ENCODE measurements at regions not wholly inside any gene's neighbourhood (a gene's known extent, or its start where the extent isn't known, plus 50 kb on each side); places are given as distances from the start of the nearest gene placed in this dataset.

DNA sequence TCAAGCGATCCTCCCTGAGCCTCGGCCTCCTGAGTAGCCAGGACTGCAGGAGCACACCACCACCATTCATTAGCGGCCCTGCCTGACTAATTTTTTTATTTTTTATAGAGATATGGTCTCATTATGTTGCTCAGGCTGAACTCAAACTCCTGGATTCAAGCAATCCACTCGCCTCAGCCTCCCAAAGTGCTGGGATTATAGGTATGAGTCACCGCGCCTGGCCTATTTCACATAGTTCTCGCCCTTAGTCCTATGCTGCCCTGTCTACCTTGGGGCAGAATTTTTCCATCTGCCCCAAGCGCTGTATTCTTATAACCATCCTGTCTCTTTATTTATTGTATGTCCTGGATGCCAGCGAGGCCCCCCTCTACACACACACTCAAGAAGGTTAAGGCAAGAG is 50.9 kb upstream of the BCL2L14 start:
- TF ChIP-seq, protein P1, sequence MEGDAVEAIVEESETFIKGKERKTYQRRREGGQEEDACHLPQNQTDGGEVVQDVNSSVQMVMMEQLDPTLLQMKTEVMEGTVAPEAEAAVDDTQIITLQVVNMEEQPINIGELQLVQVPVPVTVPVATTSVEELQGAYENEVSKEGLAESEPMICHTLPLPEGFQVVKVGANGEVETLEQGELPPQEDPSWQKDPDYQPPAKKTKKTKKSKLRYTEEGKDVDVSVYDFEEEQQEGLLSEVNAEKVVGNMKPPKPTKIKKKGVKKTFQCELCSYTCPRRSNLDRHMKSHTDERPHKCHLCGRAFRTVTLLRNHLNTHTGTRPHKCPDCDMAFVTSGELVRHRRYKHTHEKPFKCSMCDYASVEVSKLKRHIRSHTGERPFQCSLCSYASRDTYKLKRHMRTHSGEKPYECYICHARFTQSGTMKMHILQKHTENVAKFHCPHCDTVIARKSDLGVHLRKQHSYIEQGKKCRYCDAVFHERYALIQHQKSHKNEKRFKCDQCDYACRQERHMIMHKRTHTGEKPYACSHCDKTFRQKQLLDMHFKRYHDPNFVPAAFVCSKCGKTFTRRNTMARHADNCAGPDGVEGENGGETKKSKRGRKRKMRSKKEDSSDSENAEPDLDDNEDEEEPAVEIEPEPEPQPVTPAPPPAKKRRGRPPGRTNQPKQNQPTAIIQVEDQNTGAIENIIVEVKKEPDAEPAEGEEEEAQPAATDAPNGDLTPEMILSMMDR (IDR thresholded peaks at IDR 0.05) = no peak
- TF ChIP-seq POLR2A (IDR thresholded peaks at IDR 0.05) = no peak

Data from lower leg skin (tissue), 3 donors.